Left ventricle myocardium inferior (tissue), 1 donor: ENCODE measurements at regions not wholly inside any gene's neighbourhood (a gene's known extent, or its start where the extent isn't known, plus 50 kb on each side); places are given as distances from the start of the nearest gene placed in this dataset.

ENCODE experiments used
- DNase-seq: peaks from one replicate; pipeline ENCODE4 v3.0.0-alpha.2; 2020
- H3K27ac ChIP-seq: fragments of 200-600 bp; replicated peaks from 2 replicates; pipeline ENCODE4 v1.8.0; 2021
- H3K27me3 ChIP-seq: fragments of 200-600 bp; 2 replicates; pipeline ENCODE4 v1.8.0; 2021; ENCODE audit warnings: low read depth
- H3K36me3 ChIP-seq: fragments of 200-600 bp; 2 replicates; pipeline ENCODE4 v1.8.0; 2021
- H3K4me1 ChIP-seq: fragments of 200-600 bp; 2 replicates; pipeline ENCODE4 v1.8.0; 2021
- H3K4me3 ChIP-seq: fragments of 200-600 bp; 2 replicates; pipeline ENCODE4 v1.8.0; 2021; ENCODE audit warnings: mild to moderate bottlenecking, moderate library complexity
- H3K9me3 ChIP-seq: fragments of 200-600 bp; replicated peaks from 2 replicates; pipeline ENCODE4 v1.8.0; 2021
- CTCF ChIP-seq: fragments of 200-600 bp; IDR thresholded peaks from 2 replicates; pipeline ENCODE4 v1.8.0; 2021; ENCODE audit warnings: antibody characterized with exemption, mild to moderate bottlenecking, borderline replicate concordance
- intact Hi-C: fragments of 100-400 bp; cut with micrococcal nuclease; formaldehyde crosslinking; loops from one replicate; pipeline ENCODE4 v1.11.0; 2022
- donor health status: DM: no; HTN: yes; CAD: no; lungs with severe emphysema.

DNA sequence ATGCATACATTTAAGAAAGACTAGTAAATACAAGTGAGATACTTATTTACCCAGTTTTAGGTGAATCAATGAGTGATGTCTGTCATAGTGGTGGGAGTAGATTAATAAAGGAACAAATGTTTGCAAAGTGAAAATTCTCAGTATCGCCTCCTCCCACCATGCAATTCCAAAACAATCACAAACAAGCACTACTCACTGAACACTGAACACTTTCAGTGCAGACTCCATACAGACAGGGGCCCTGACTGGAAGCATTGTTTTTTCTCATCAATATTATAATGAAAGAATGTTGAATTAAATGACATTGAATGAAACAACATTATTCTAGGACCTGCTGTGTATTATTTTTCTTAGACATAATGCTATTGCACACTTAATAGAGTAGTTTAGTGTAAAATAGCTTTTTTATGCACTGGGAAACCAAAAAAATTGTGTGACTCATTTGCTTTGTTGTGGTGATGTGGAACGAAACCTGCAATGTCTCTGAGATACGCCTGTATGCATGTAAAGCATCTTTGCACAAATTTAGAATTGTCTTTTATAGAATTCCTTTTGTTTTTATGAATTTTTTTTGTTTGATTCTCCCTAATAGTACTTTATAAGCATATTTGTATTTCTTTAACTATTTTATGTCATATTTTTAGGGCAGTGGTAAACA is 317.5 kb downstream of the UTRN start:
- peaks cover 9% of the 10 kb centered on the region for H3K4me1 ChIP-seq
- H3K36me3 ChIP-seq = peaks cover 18% of the 10 kb centered on the region
- H3K4me3 ChIP-seq = no peak overlapping the region
- TF ChIP-seq CTCF = no peak
- no peak for DNase-seq
- no peak overlapping the region for H3K27ac ChIP-seq
- H3K27me3 ChIP-seq = no peaks in the 10 kb centered on the region
- H3K9me3 ChIP-seq = peaks cover 21% of the 10 kb centered on the region
- intact Hi-C loops = no loop called here

GRCh38 chr6:144606083-144606482 is 320.9 kb downstream of the UTRN start:
- Histone ChIP-seq H3K4me3 (no peak overlapping the region), H3K27me3 (no peaks in the 10 kb centered on the region), H3K36me3 (peaks cover 10% of the 10 kb centered on the region), H3K27ac (no peak overlapping the region), H3K4me1 (peaks cover 9% of the 10 kb centered on the region), H3K9me3 (peaks cover 4% of the 10 kb centered on the region)
- DNase-seq = no peak
- intact Hi-C loops = no loop called here
- no peak for TF ChIP-seq CTCF

DNA sequence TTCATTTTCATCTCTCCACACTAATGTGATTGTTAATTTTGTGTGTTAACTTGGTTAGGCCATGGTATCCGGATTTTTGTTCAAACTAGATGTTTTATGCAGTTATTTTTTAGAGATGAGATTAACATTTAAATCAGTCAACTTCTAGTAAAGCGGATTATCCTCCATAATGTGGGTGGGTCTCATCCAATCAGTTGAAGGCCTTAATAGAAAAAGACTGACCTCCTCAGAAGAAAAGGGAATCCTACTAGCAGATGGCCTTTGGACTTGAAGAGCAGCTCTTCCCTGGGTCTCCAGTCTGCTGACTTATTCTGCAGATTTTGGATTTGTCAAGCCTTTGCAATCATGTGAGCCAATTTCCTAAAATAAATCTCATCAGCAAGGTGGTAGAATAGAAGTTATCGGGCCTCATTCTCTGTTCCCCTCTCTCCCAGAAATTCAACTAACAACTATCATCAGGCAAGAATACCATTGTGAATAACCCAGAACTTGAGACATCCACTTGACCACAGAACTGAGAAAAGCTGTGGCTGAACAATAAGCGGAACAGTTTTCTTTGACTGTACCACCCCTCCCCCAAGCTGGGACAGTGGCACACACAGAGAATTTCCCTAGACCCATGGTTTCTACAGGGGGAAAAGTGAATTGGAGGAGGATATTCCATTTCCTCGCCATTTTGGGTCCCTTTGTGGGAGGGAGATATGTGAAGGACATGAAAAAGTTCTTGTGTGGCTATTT is 323.0 kb downstream of the UTRN start:
- Histone ChIP-seq H3K27me3 (no peaks in the 10 kb centered on the region), H3K36me3 (peaks cover 3% of the 10 kb centered on the region), H3K4me1 (peaks cover 9% of the 10 kb centered on the region), H3K27ac (no peak overlapping the region), H3K4me3 (no peak overlapping the region), H3K9me3 (no peaks in the 10 kb centered on the region)
- DNase-seq = no peak
- TF ChIP-seq CTCF = no peak
- intact Hi-C loops = no loop called here

DNA sequence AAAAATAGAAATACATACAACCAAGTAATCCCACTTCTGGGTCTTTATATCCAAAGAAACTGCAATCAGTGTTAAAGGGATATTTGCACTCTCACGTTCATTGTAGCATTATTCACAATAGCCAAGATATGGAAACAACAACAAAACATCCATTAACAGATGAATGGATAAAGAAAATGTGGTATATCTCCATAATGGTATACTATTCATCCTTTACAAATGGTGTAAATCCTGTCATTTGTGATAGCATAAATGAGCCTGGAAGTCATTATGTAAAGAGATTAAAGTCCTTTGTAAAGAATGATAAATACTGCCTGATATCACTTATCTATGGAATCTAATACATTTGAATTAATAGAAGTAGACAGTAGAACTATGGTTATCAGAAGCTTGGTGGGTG is 327.7 kb downstream of the UTRN start:
- peaks cover 3% of the 10 kb centered on the region for H3K36me3 ChIP-seq
- no peak overlapping the region for H3K4me3 ChIP-seq
- intact Hi-C loops = no loop called here
- no peaks in the 10 kb centered on the region for H3K27me3 ChIP-seq
- no peaks in the 10 kb centered on the region for H3K9me3 ChIP-seq
- no peak for TF ChIP-seq CTCF
- no peaks in the 10 kb centered on the region for H3K4me1 ChIP-seq
- no peak overlapping the region for H3K27ac ChIP-seq
- no peak for DNase-seq

DNA sequence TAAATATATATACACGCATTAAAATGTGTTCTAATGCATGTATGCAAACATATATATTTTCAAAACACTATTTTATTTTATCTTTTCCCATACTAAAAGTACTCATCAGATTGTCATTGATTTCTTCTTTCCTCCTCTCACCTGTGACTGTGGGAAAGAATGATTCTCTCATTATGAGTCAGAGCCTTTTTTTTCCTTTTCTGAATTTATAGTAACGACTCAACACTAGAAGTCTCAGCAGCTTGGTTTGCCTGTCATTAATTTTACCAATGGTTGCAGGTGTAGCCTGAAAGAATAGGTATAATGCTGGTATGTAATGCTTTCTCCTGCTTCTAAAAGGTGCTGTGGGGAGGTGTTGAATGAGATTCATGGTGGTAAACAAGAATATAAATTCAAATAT is 328.7 kb downstream of the UTRN start:
- Histone ChIP-seq H3K27me3 (no peaks in the 10 kb centered on the region), H3K36me3 (no peaks in the 10 kb centered on the region), H3K4me3 (no peak overlapping the region), H3K27ac (no peak overlapping the region), H3K4me1 (no peaks in the 10 kb centered on the region), H3K9me3 (no peaks in the 10 kb centered on the region)
- DNase-seq = no peak
- intact Hi-C loops = no loop called here
- no peak for TF ChIP-seq CTCF
